Brain microvascular endothelial cell (primary cell): ENCODE measurements at regions not wholly inside any gene's neighbourhood (a gene's known extent, or its start where the extent isn't known, plus 50 kb on each side); places are given as distances from the start of the nearest gene placed in this dataset.

Experiments
- DNase-seq: peaks from one replicate; pipeline ENCODE4 v3.0.0-alpha.2; 2020
- H3K27ac ChIP-seq: fragments of 250-450 bp; sonication (Bioruptor Pico); 2 replicates; pipeline ENCODE4 v1.5.1; 2020; ENCODE audit warnings: mild to moderate bottlenecking, moderate library complexity
- H3K27me3 ChIP-seq: fragments of 250-450 bp; sonication (Bioruptor Pico); replicated peaks from 2 replicates; pipeline ENCODE4 v1.5.1; 2020; ENCODE audit warnings: mild to moderate bottlenecking
- H3K36me3 ChIP-seq: fragments of 250-450 bp; sonication (Bioruptor Pico); replicated peaks from 2 replicates; pipeline ENCODE4 v1.5.1; 2020; ENCODE audit warnings: mild to moderate bottlenecking
- H3K4me3 ChIP-seq: 2 replicates; pipeline ENCODE4 v1.5.1; 2011; ENCODE audit warnings: low read depth, mild to moderate bottlenecking, control low read depth, low read length, moderate library complexity
- in situ Hi-C: cut with HindIII; loops from 2 replicates; pipeline ENCODE4 v1.10.0; 2017; ENCODE audit warnings: low sequenced_read_pairs, low pct_ligation_motif_present
- TF ChIP-seq, protein P1 (sequence below): IDR thresholded peaks from 2 replicates; pipeline ENCODE4 v1.5.1; 2011; ENCODE audit warnings: low read depth, mild to moderate bottlenecking, moderate library complexity, low read length, control low read depth, inconsistent platforms; ENCODE audit errors: missing control alignments

DNA sequence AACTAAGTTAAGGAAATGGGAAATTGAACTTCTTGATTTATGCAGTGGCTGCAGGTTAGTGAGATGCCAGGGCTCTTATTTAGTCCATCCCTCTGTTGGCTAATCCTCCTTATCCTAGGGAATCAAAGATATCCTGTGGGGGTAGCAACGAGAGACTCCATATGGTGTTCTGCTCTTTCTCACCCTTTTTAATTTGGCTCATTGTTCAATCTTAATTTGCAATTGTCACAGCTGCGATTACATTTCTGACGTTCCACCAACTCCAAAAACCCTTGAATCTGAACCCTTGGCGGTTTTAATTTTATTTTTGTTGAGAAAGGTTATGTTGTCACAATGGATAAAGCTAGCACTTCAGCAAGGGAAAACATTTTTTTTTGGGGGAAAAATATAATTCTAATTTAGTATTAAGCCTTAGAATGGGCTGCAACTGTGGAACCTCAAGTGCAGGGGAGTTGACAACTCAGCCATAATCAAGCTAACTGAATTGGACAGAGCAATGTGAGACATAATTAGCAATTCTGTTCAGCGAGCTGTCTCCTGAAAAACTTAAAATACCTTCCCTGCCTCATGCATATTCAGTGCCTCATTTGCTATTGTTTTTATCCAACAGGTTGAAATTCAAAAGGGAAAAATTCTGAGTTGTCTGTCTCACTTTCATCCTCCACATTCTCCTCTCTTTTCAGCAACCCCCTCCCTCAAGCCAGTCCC lies 91.3 kb downstream of the MAT2B start:
- Histone ChIP-seq H3K27ac (no peak overlapping the region), H3K36me3 (no peaks in the 10 kb centered on the region), H3K27me3 (no peaks in the 10 kb centered on the region), H3K4me3 (no peak overlapping the region)
- TF ChIP-seq, protein P1, sequence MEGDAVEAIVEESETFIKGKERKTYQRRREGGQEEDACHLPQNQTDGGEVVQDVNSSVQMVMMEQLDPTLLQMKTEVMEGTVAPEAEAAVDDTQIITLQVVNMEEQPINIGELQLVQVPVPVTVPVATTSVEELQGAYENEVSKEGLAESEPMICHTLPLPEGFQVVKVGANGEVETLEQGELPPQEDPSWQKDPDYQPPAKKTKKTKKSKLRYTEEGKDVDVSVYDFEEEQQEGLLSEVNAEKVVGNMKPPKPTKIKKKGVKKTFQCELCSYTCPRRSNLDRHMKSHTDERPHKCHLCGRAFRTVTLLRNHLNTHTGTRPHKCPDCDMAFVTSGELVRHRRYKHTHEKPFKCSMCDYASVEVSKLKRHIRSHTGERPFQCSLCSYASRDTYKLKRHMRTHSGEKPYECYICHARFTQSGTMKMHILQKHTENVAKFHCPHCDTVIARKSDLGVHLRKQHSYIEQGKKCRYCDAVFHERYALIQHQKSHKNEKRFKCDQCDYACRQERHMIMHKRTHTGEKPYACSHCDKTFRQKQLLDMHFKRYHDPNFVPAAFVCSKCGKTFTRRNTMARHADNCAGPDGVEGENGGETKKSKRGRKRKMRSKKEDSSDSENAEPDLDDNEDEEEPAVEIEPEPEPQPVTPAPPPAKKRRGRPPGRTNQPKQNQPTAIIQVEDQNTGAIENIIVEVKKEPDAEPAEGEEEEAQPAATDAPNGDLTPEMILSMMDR = no peak
- no peak for DNase-seq
- in situ Hi-C loops = no loop called here

DNA sequence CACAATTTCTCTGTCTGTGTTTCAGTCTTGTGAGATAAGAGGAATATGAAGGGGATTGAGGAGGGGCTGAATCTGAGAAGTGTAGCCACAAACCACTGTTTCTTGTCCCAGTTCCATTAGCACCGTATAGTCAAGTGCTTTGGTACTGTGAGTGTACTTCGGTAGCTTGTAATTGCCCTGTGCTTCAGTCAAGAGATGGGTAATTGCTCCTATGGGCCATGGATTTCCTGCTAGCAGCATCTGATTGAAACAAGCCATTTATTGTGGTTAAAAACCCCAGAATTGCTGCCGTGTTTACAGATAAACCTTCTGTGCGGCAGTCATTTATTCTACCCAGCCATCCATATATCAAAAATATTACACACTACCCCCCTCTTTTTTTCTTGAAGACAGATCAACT lies 98.6 kb downstream of the MAT2B start:
- Histone ChIP-seq H3K27me3 (no peaks in the 10 kb centered on the region), H3K27ac (no peak overlapping the region), H3K4me3 (no peak overlapping the region), H3K36me3 (no peaks in the 10 kb centered on the region)
- in situ Hi-C loops = no loop called here
- TF ChIP-seq, protein P1 = no peak
- no peak for DNase-seq

DNA sequence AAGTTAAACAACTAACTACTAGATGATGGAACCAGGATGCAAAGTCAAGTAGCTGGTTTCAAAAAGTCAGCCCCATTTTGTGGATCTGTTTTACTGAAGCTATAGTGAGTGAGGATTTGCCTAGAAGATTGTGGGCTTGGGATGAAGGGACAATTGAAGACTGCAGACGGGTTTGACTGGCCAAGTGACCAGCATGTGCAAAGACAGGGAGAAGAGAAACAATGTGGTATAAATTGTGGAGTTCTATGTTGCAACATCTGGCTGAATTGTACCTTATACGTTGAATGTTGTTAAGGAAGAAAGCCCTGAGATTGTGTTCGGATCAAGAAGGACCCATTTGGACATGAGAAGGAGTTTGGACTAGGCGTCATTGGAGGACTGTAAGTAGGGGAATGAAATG lies 101.8 kb downstream of the MAT2B start:
- no peaks in the 10 kb centered on the region for H3K36me3 ChIP-seq
- in situ Hi-C loops = no loop called here
- no peak overlapping the region for H3K27ac ChIP-seq
- no peaks in the 10 kb centered on the region for H3K27me3 ChIP-seq
- DNase-seq = no peak
- TF ChIP-seq, protein P1 = no peak
- no peak overlapping the region for H3K4me3 ChIP-seq

DNA sequence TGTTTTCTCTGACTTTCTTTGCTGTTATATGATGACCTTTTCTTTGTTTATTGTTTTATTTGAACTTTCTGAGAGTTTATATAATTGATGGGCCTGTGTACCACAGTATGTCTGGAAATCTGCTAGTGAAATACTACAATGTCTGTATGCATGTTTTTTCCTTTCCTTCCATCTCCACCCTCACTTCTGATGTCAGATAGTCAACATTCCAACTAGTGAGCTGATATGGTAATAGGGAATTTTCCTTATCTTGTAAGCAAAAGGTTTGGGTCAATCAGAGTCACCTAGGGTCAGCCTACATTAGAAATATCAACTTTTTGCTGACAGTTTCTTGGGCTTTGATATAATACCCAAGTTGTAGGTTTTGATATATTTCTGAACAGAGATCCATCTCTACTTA lies 103.2 kb downstream of the MAT2B start:
- H3K4me3 ChIP-seq = no peak overlapping the region
- H3K27me3 ChIP-seq = no peaks in the 10 kb centered on the region
- TF ChIP-seq, protein P1 = no peak
- in situ Hi-C loops = no loop called here
- no peak overlapping the region for H3K27ac ChIP-seq
- no peaks in the 10 kb centered on the region for H3K36me3 ChIP-seq
- no peak for DNase-seq

DNA sequence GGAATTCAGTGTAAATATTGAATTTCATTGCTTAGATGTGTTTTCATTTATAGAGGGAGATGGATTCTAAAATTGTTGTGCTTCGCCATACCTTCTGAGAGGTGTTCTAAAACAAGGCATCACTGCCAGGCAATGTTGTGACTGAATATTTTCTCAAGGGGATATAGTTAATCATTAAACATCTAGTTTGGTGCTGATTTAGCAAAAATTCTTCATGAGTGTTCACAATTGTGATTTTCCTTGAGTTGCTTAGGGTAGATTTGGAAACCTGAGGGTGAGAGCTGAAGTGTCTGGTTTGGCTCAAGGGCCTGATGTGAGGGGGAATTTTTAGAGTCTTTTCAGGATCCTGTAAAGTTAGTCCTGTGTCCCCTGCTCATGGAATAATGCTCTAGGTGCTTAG lies 104.5 kb downstream of the MAT2B start:
- TF ChIP-seq, protein P1 = no peak
- no peak for DNase-seq
- Histone ChIP-seq H3K27ac (no peak overlapping the region), H3K4me3 (no peak overlapping the region), H3K36me3 (no peaks in the 10 kb centered on the region), H3K27me3 (no peaks in the 10 kb centered on the region)
- in situ Hi-C loops = no loop called here
